RWPE1 (cell line): ENCODE measurements at regions not wholly inside any gene's neighbourhood (a gene's known extent, or its start where the extent isn't known, plus 50 kb on each side); places are given as distances from the start of the nearest gene placed in this dataset.
A peak's percentile ranks its signal among the peaks of the same experiment; 100 is the strongest.
"Not testable (repeated sequence)": the region's sequence is repeated elsewhere in the genome, so short reads cannot be mapped to it uniquely, and the experiment has no call there.

Experiments used
- CTCF ChIA-PET: fragments of 350-600 bp; sonication (Branson Sonifier 250); formaldehyde crosslinking; extraction: SDS; loops from one replicate; lab custom pipeline; 2021; lab: Yijun Ruan, JAX
- POLR2A ChIA-PET: fragments of 400-600 bp; formaldehyde crosslinking; extraction: SDS; loops from one replicate; lab custom pipeline; 2020; ENCODE audit warnings: antibody characterized with exemption; ENCODE audit not compliant: low non-redundant PET; lab: Yijun Ruan, JAX
- DNase-seq: peaks from one replicate; pipeline ENCODE4 v3.0.0; 2012; ENCODE audit warnings: low spot score
- H3K27ac ChIP-seq: fragments of 450-650 bp; 2 replicates; pipeline ENCODE4 v1.5.1; 2017
- CTCF ChIP-seq: fragments of 450-650 bp; conservative IDR thresholded peaks from 2 replicates; pipeline ENCODE4 v1.5.1; 2017; ENCODE audit warnings: low read depth, mild to moderate bottlenecking

- DNase-seq: no peak
- POLR2A ChIA-PET: interaction anchor here (0.6 kb wide), 1 partner anchor 23 kb away, joined by 3 read pairs; no protein-coding TSS in a partner anchor
- CTCF ChIA-PET: interaction anchor here (0.6 kb wide), 1 partner anchor 152 kb away, joined by 3 read pairs; no protein-coding TSS in a partner anchor
- no peak overlapping the region for H3K27ac ChIP-seq
- no peak for TF ChIP-seq CTCF
Observed at GRCh38 chr5:19229179-19229835, 758.7 kb downstream of the CDH18 start.

- no peak for DNase-seq
- no peak overlapping the region for H3K27ac ChIP-seq
- ChIA-PET POLR2A (no interaction called here), CTCF (interaction anchor here (0.5 to 0.9 kb wide), 3 partner anchors 17 to 177 kb away, joined by 3 read pairs; no protein-coding TSS in a partner anchor)
- no peak for TF ChIP-seq CTCF
Observed at GRCh38 chr5:19233573-19233972, 754.4 kb downstream of the CDH18 start.

- ChIA-PET POLR2A (no interaction called here), CTCF (interaction anchor here (0.7 kb wide), 1 partner anchor 180 kb away, joined by 4 read pairs; no protein-coding TSS in a partner anchor)
- no peak for DNase-seq
- no peak overlapping the region for H3K27ac ChIP-seq
- no peak for TF ChIP-seq CTCF
Observed at GRCh38 chr5:19235101-19235584, 752.9 kb downstream of the CDH18 start.

- TF ChIP-seq CTCF: no peak
- no peak overlapping the region for H3K27ac ChIP-seq
- ChIA-PET POLR2A (no interaction called here), CTCF (no interaction called here)
- DNase-seq: peak; percentile 42
Observed at GRCh38 chr5:19240170-19240569, 747.8 kb downstream of the CDH18 start.

GRCh38 chr5:19241690-19242089 lies 746.3 kb downstream of the CDH18 start:
- POLR2A ChIA-PET: no interaction called here
- CTCF ChIA-PET: interaction anchor here (0.5 kb wide), 1 partner anchor 672 kb away, joined by 3 read pairs; no protein-coding TSS in a partner anchor
- DNase-seq: no peak
- no peak overlapping the region for H3K27ac ChIP-seq
- no peak for TF ChIP-seq CTCF

- CTCF ChIA-PET, DNase-seq, POLR2A ChIA-PET, H3K27ac ChIP-seq: not testable (repeated sequence)
Observed at GRCh38 chr5:19246191-19246590, 741.8 kb downstream of the CDH18 start.

GRCh38 chr5:19247302-19247701 lies 740.7 kb downstream of the CDH18 start:
- H3K27ac ChIP-seq: no peak overlapping the region
- DNase-seq: no peak
- POLR2A ChIA-PET: no interaction called here
- TF ChIP-seq CTCF: no peak
- CTCF ChIA-PET: no interaction called here
